ENCODE measurements at regions not wholly inside any gene's neighbourhood (a gene's known extent, or its start where the extent isn't known, plus 50 kb on each side); places are given as distances from the start of the nearest gene placed in this dataset.

GRCh38 chr16:73365016-73365551, 317.2 kb upstream of the ZFHX3 start:
- no peak for DNase-seq (ENCODE audit: low read depth in 2 of 2)

GRCh38 chr16:73364413-73364812, 316.5 kb upstream of the ZFHX3 start:
- DNase-seq (ENCODE audit: low read depth in 2 of 2): no peak

- DNase-seq (ENCODE audit: low read depth in 2 of 2): no peak
Measured at GRCh38 chr16:73361061-73361460, 313.1 kb upstream of the ZFHX3 start.

GRCh38 chr16:73356401-73357079, 308.6 kb upstream of the ZFHX3 start:
- DNase-seq (ENCODE audit: low read depth in 2 of 2): no peak

- no peak for DNase-seq (ENCODE audit: low read depth in 2 of 2)
Measured at GRCh38 chr16:73355981-73356380, 308.1 kb upstream of the ZFHX3 start.

- DNase-seq (ENCODE audit: low read depth in 2 of 2): no peak
Measured at GRCh38 chr16:73354434-73354833, 306.5 kb upstream of the ZFHX3 start.

- DNase-seq (ENCODE audit: low read depth in 2 of 2): no peak
Measured at GRCh38 chr16:73350707-73351452, 303.0 kb upstream of the ZFHX3 start.

GRCh38 chr16:73347500-73348375, 299.8 kb upstream of the ZFHX3 start:
- DNase-seq (ENCODE audit: low read depth in 2 of 2): no peak

GRCh38 chr16:73339821-73340220, 291.9 kb upstream of the ZFHX3 start:
- DNase-seq (ENCODE audit: low read depth in 2 of 2): no peak

GRCh38 chr16:73337373-73338296, 289.7 kb upstream of the ZFHX3 start:
- DNase-seq (ENCODE audit: low read depth in 2 of 2): no peak

GRCh38 chr16:73329358-73330286, 281.7 kb upstream of the ZFHX3 start:
- no peak for DNase-seq (ENCODE audit: low read depth in 2 of 2)

- no peak for DNase-seq (ENCODE audit: low read depth in 2 of 2)
Measured at GRCh38 chr16:73326770-73327470, 279.0 kb upstream of the ZFHX3 start.

- DNase-seq (ENCODE audit: low read depth in 2 of 2): no peak
Measured at GRCh38 chr16:73326221-73326620, 278.3 kb upstream of the ZFHX3 start.

- no peak for DNase-seq (ENCODE audit: low read depth in 2 of 2)
Measured at GRCh38 chr16:73323880-73324279, 276.0 kb upstream of the ZFHX3 start.

GRCh38 chr16:73322856-73323255, 274.9 kb upstream of the ZFHX3 start:
- DNase-seq (ENCODE audit: low read depth in 2 of 2): no peak

- DNase-seq (ENCODE audit: low read depth in 2 of 2): no peak
Measured at GRCh38 chr16:73321853-73322252, 273.9 kb upstream of the ZFHX3 start.

- DNase-seq (ENCODE audit: low read depth in 2 of 2): no peak
Measured at GRCh38 chr16:73319737-73320136, 271.8 kb upstream of the ZFHX3 start.

- no peak for DNase-seq (ENCODE audit: low read depth in 2 of 2)
Measured at GRCh38 chr16:73319261-73319660, 271.3 kb upstream of the ZFHX3 start.

- DNase-seq (ENCODE audit: low read depth in 2 of 2): no peak
Measured at GRCh38 chr16:73317321-73317857, 269.5 kb upstream of the ZFHX3 start.

Data from stimulated activated CD8-positive, alpha-beta memory T cell treated with anti-CD3 and anti-CD28 coated beads, Interleukin-15, amount 100 ng/mL, for 48 hours (primary cell).